Activated CD8-positive, alpha-beta memory T cell treated with anti-CD3 and anti-CD28 coated beads, Interleukin-2, amount 10 ng/mL, durations not matched to agents 7 days and 5 days (primary cell): ENCODE measurements at regions not wholly inside any gene's neighbourhood (a gene's known extent, or its start where the extent isn't known, plus 50 kb on each side); places are given as distances from the start of the nearest gene placed in this dataset.

ENCODE experiments used
- ATAC-seq: fragments of 150-1000 bp; cut with Tn5 transposase; one replicate; pipeline ENCODE4 v1.10.0; 2021; ENCODE audit warnings: moderate library complexity
- CTCF ChIA-PET: fragments of 350-600 bp; sonication (Branson Sonifier 250); formaldehyde crosslinking; loops from one replicate; lab custom pipeline; 2021; ENCODE audit warnings: antibody characterized with exemption; lab: Charles Lee
- DNase-seq: peaks from one replicate; pipeline ENCODE4 v3.0.0-alpha.2; 2020
- H3K27ac Mint-ChIP-seq: one replicate; pipeline ENCODE4 v1.8.0; 2021; ENCODE audit warnings: mild to moderate bottlenecking, mixed read lengths
- H3K27me3 Mint-ChIP-seq: one replicate; pipeline ENCODE4 v1.8.0; 2021; ENCODE audit warnings: mixed read lengths
- H3K36me3 Mint-ChIP-seq: one replicate; pipeline ENCODE4 v1.8.0; 2021; ENCODE audit warnings: mild to moderate bottlenecking, mixed read lengths
- H3K4me1 Mint-ChIP-seq: one replicate; pipeline ENCODE4 v1.8.0; 2021; ENCODE audit warnings: mixed read lengths
- H3K4me3 Mint-ChIP-seq: one replicate; pipeline ENCODE4 v1.8.0; 2021; ENCODE audit warnings: mild to moderate bottlenecking, moderate library complexity, mixed read lengths
- H3K9me3 Mint-ChIP-seq: one replicate; pipeline ENCODE4 v1.8.0; 2022; ENCODE audit warnings: low read depth, mixed read lengths

- H3K9me3 Mint-ChIP-seq = no peaks in the 10 kb centered on the region
- H3K27me3 Mint-ChIP-seq = no peaks in the 10 kb centered on the region
- ATAC-seq (no peak), DNase-seq (no peak)
- H3K4me3 Mint-ChIP-seq = no peak overlapping the region
- no peak overlapping the region for H3K27ac Mint-ChIP-seq
- no peaks in the 10 kb centered on the region for H3K36me3 Mint-ChIP-seq
- no peaks in the 10 kb centered on the region for H3K4me1 Mint-ChIP-seq
- CTCF ChIA-PET = no interaction called here
Observed at GRCh38 chr2:18870307-18870706, 280.9 kb upstream of the NT5C1B start.

- ATAC-seq (no peak), DNase-seq (no peak)
- Mint-ChIP-seq H3K9me3 (peaks cover 4% of the 10 kb centered on the region), H3K36me3 (no peaks in the 10 kb centered on the region), H3K4me1 (no peaks in the 10 kb centered on the region), H3K27ac (no peak overlapping the region), H3K27me3 (no peaks in the 10 kb centered on the region), H3K4me3 (no peak overlapping the region)
- CTCF ChIA-PET = no interaction called here
Observed at GRCh38 chr2:18861951-18862350, 272.6 kb upstream of the NT5C1B start.

- Mint-ChIP-seq H3K27ac (no peak overlapping the region), H3K36me3 (no peaks in the 10 kb centered on the region), H3K27me3 (no peaks in the 10 kb centered on the region), H3K4me3 (no peak overlapping the region), H3K4me1 (no peaks in the 10 kb centered on the region), H3K9me3 (peaks cover 4% of the 10 kb centered on the region)
- ATAC-seq (no peak), DNase-seq (no peak)
- CTCF ChIA-PET = no interaction called here
Observed at GRCh38 chr2:18860179-18860578, 270.8 kb upstream of the NT5C1B start.

DNA sequence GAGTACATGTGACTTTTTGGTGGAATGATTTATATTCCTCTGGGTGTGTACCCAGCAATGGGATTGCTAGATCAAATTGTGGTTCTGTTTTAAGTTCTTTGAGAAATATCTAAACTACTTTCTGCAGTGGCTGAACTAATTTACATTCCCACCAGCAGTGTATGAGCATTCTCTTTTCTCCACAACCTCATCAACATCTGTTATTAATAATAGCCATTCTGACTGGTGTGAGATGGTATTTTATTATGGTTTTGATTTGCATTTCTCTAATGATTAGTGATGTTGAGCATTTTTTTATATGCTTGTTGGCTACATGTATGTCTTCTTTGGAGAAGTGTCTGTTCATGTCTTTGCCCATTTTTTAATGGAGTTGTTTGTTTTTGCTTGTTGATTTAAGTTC is 267.4 kb upstream of the NT5C1B start:
- Mint-ChIP-seq H3K4me3 (no peak overlapping the region), H3K36me3 (no peaks in the 10 kb centered on the region), H3K4me1 (no peaks in the 10 kb centered on the region), H3K27ac (no peak overlapping the region), H3K27me3 (no peaks in the 10 kb centered on the region), H3K9me3 (peaks cover 4% of the 10 kb centered on the region)
- CTCF ChIA-PET = no interaction called here
- ATAC-seq (no peak), DNase-seq (no peak)

- H3K9me3 Mint-ChIP-seq = peaks cover 4% of the 10 kb centered on the region
- H3K4me1 Mint-ChIP-seq = no peaks in the 10 kb centered on the region
- no peak overlapping the region for H3K4me3 Mint-ChIP-seq
- no peak overlapping the region for H3K27ac Mint-ChIP-seq
- ATAC-seq (no peak), DNase-seq (no peak)
- no peaks in the 10 kb centered on the region for H3K27me3 Mint-ChIP-seq
- CTCF ChIA-PET = interaction anchor here (1.4 kb wide), 1 partner anchor 72 kb away, joined by 3 read pairs; no protein-coding TSS in a partner anchor
- no peaks in the 10 kb centered on the region for H3K36me3 Mint-ChIP-seq
Observed at GRCh38 chr2:18855027-18855426, 265.7 kb upstream of the NT5C1B start.

DNA sequence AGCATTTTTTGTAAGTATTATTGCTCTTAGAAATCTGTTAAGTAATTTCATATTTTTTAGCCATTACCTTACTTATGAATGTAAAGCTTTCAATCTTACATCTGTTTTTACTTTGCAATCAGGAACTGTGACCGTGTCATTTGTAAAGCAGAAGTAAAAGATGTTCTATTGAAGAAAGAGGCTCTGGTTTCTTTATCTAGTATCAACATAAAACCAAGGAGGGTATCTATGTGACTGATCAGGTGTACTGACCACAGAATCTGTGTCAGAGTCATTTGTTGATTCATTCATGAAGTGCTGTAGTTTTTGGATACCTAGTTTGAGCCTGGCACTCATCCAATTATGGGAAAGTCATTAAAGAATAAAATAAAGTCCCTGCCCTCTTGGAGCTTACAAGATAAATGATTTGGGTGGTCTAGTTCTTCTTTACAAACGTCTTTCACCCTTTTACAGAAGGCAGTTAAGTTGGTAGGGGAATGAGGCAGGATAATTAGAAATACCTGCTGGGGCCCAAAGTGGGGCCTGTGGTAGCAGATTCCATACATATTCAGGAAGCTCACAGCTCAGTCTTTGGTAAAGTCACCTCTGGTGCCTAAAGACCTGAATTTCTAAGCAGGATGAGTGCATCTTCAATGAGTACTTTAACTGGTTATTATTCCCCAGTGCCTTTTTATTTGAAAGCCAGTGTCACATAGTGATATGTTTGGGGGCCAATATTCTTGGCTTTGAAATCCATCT is 260.6 kb upstream of the NT5C1B start:
- no peak overlapping the region for H3K4me3 Mint-ChIP-seq
- H3K27me3 Mint-ChIP-seq = no peaks in the 10 kb centered on the region
- H3K27ac Mint-ChIP-seq = no peak overlapping the region
- H3K4me1 Mint-ChIP-seq = no peaks in the 10 kb centered on the region
- H3K9me3 Mint-ChIP-seq = no peaks in the 10 kb centered on the region
- DNase-seq (no peak), ATAC-seq (no peak)
- CTCF ChIA-PET = no interaction called here
- H3K36me3 Mint-ChIP-seq = no peaks in the 10 kb centered on the region

- ATAC-seq = no peak
- CTCF ChIA-PET = no interaction called here
- Mint-ChIP-seq H3K36me3 (no peaks in the 10 kb centered on the region), H3K4me3 (no peak overlapping the region), H3K9me3 (no peaks in the 10 kb centered on the region), H3K27ac (no peak overlapping the region), H3K4me1 (no peaks in the 10 kb centered on the region), H3K27me3 (no peaks in the 10 kb centered on the region)
- DNase-seq = no peak
Observed at GRCh38 chr2:18848646-18849045, 259.3 kb upstream of the NT5C1B start.

DNA sequence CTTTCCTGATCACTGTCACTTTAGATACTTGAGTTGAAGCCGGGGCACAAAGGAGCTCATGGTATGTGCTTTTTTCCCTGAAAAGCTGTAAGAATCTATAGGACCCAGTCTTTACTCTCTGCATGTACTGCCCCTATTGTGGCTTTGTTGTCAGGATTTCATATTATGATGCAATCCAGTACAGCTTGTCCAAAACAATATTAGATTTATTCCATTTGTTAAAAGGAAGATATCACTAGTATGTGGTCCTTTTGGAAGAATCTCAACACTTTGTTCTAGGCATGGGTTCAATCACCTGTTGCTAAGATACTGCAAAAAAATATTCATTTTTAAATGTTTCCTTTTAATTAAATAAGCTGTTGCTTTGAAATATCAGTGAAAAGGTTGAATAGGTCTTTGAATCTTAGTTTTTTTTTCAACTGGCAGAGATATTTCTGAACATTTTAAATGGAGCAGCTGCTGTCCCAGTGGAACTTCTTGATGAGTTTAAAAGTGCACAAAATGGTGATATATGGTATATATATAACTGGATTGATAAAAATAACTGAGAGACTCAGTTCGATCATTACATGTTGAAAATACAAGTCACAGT is 256.6 kb upstream of the NT5C1B start:
- H3K9me3 Mint-ChIP-seq = no peaks in the 10 kb centered on the region
- H3K27me3 Mint-ChIP-seq = no peaks in the 10 kb centered on the region
- no peaks in the 10 kb centered on the region for H3K4me1 Mint-ChIP-seq
- H3K36me3 Mint-ChIP-seq = no peaks in the 10 kb centered on the region
- no peak overlapping the region for H3K27ac Mint-ChIP-seq
- H3K4me3 Mint-ChIP-seq = no peak overlapping the region
- CTCF ChIA-PET = no interaction called here
- ATAC-seq (no peak), DNase-seq (no peak)

GRCh38 chr2:18842836-18843235 is 253.5 kb upstream of the NT5C1B start:
- DNase-seq = no peak
- ATAC-seq = no peak
- H3K27me3 Mint-ChIP-seq = no peaks in the 10 kb centered on the region
- H3K4me1 Mint-ChIP-seq = no peaks in the 10 kb centered on the region
- H3K27ac Mint-ChIP-seq = no peak overlapping the region
- CTCF ChIA-PET = no interaction called here
- no peak overlapping the region for H3K4me3 Mint-ChIP-seq
- H3K36me3 Mint-ChIP-seq = no peaks in the 10 kb centered on the region
- no peaks in the 10 kb centered on the region for H3K9me3 Mint-ChIP-seq

GRCh38 chr2:18841248-18842150 is 252.1 kb upstream of the NT5C1B start:
- DNase-seq (no peak), ATAC-seq (no peak)
- H3K9me3 Mint-ChIP-seq = no peaks in the 10 kb centered on the region
- H3K36me3 Mint-ChIP-seq = no peaks in the 10 kb centered on the region
- CTCF ChIA-PET = no interaction called here
- no peaks in the 10 kb centered on the region for H3K4me1 Mint-ChIP-seq
- no peaks in the 10 kb centered on the region for H3K27me3 Mint-ChIP-seq
- H3K4me3 Mint-ChIP-seq = no peak overlapping the region
- H3K27ac Mint-ChIP-seq = no peak overlapping the region

DNA sequence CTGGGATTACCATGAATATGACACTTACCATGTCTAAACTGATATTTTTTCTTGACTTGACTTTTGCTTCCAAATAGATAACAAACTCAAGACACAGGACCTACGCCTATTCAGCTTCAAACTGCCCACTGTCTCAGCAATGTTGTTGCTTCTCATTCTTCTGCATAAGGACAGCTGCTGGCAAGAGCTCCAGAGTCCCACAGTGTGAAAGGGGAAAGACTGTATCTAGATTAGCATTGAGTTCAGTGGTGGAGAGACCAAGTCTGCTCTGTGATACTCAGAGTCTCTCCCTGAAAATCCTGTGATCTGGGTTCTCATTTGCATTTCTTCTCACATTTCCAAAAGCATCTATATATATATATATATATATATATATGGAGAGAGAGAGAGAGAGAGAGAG is 247.9 kb upstream of the NT5C1B start:
- Mint-ChIP-seq H3K27ac (no peak overlapping the region), H3K9me3 (no peaks in the 10 kb centered on the region), H3K4me3 (no peak overlapping the region), H3K36me3 (no peaks in the 10 kb centered on the region), H3K27me3 (no peaks in the 10 kb centered on the region), H3K4me1 (no peaks in the 10 kb centered on the region)
- CTCF ChIA-PET = no interaction called here
- DNase-seq (no peak), ATAC-seq (no peak)

DNA sequence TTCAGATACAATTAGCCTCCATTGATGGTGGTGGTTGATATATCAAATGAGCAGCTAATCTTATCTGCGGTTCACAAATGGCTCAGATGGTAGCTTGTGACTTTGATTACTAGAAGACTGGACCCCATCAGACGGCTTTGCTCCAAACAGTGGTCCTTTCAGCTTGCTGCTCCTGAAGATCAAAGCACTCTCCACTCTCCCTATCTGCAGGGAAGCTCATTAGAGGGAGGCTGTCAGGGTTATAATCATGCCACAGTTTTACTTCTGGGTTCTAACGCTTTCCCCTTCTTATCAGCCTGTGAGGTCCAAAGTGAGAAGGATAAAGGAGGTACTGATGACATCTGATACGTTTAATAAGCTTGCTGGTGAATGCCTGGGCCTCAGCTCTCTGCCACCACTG is 247.1 kb upstream of the NT5C1B start:
- ATAC-seq (no peak), DNase-seq (no peak)
- no peak overlapping the region for H3K4me3 Mint-ChIP-seq
- H3K9me3 Mint-ChIP-seq = no peaks in the 10 kb centered on the region
- H3K27ac Mint-ChIP-seq = no peak overlapping the region
- CTCF ChIA-PET = no interaction called here
- H3K4me1 Mint-ChIP-seq = no peaks in the 10 kb centered on the region
- no peaks in the 10 kb centered on the region for H3K36me3 Mint-ChIP-seq
- no peaks in the 10 kb centered on the region for H3K27me3 Mint-ChIP-seq

DNA sequence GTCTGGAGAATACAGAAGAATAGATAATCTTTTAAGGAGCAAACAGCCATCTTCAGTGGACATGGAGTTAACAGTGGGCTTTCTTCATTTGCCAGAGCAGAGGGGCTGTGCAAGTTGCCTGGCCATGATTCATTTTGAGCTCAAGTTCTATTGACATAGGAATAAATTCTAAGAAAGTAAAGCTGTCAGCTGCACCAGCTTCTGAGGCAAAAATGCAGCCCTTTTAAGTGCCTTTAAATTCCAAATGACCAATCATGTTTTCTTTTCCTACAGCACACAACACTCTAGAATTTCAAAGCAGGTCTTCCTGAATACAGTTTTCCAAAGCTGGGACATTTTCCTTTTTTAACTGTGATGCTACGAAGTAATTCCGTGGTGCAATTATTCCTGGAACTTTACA is 246.4 kb upstream of the NT5C1B start:
- H3K27me3 Mint-ChIP-seq = no peaks in the 10 kb centered on the region
- no peaks in the 10 kb centered on the region for H3K4me1 Mint-ChIP-seq
- ATAC-seq (no peak), DNase-seq (no peak)
- no peaks in the 10 kb centered on the region for H3K36me3 Mint-ChIP-seq
- H3K4me3 Mint-ChIP-seq = no peak overlapping the region
- H3K9me3 Mint-ChIP-seq = no peaks in the 10 kb centered on the region
- CTCF ChIA-PET = no interaction called here
- no peak overlapping the region for H3K27ac Mint-ChIP-seq

GRCh38 chr2:18834341-18834740 is 245.0 kb upstream of the NT5C1B start:
- no peaks in the 10 kb centered on the region for H3K9me3 Mint-ChIP-seq
- ATAC-seq = no peak
- no peak for DNase-seq
- CTCF ChIA-PET = no interaction called here
- H3K4me3 Mint-ChIP-seq = no peak overlapping the region
- no peaks in the 10 kb centered on the region for H3K36me3 Mint-ChIP-seq
- H3K4me1 Mint-ChIP-seq = no peaks in the 10 kb centered on the region
- no peak overlapping the region for H3K27ac Mint-ChIP-seq
- no peaks in the 10 kb centered on the region for H3K27me3 Mint-ChIP-seq
